HepG2 (cell line): ENCODE measurements at regions not wholly inside any gene's neighbourhood (a gene's known extent, or its start where the extent isn't known, plus 50 kb on each side); places are given as distances from the start of the nearest gene placed in this dataset.

ENCODE experiments used
- ATAC-seq: fragments of 200-7000 bp; cut with Tn5 transposase; 3 replicates; pipeline ENCODE4 v1.9.1; 2020; ENCODE audit warnings: mild to moderate bottlenecking, moderate library complexity
- BruUV-seq: library from RNA; stranded (reverse); fragments of 400-500 nt; replicated peaks from 2 replicates; lab custom pipeline; 2021; lab: Mats Ljungman, UMichigan
- CTCF ChIA-PET: fragments of 300-600 bp; formaldehyde crosslinking; extraction: SDS; loops from one replicate; lab custom pipeline; 2021; ENCODE audit warnings: low total read pairs, inconsistent platforms, low intra/inter-chr PET ratio; lab: Yijun Ruan, JAX
- POLR2A ChIA-PET: fragments of 350-600 bp; sonication (Branson Sonifier 250); formaldehyde crosslinking; loops from one replicate; lab custom pipeline; 2020; ENCODE audit warnings: antibody characterized with exemption, inconsistent platforms; lab: Yijun Ruan, JAX
- DNase-seq: peaks from one replicate; pipeline ENCODE4 v3.0.0-alpha.2; 2015; ENCODE audit warnings: low spot score
- FAIRE-seq: peaks from 3 replicates; lab custom pipeline; 2011; peaks lifted over from hg19 to GRCh38; lab: Jason Lieb, UNC
- H2AFZ ChIP-seq: one replicate; pipeline ENCODE4 v1.6.1; 2011; ENCODE audit warnings: low read length, inconsistent platforms
- H3K27ac ChIP-seq: fragments of 300-600 bp; 3 replicates; pipeline ENCODE4 v1.8.0; 2011; ENCODE audit warnings: mixed run types, mild to moderate bottlenecking, mixed read lengths, low read length, inconsistent platforms; ENCODE audit not compliant: insufficient read depth; ENCODE audit errors: extremely low read length
- H3K27me3 ChIP-seq, 2 experiments: fragments of 200-600 bp in 1 of 2; 2 replicates in 1 of 2; 3 replicates in 1 of 2; pipeline versions ENCODE4 v1.6.0 to v1.8.0; 2011; ENCODE audit warnings: low read length in 2 of 2, mild to moderate bottlenecking in 2 of 2, moderate library complexity in 2 of 2, inconsistent platforms in 1 of 2; ENCODE audit not compliant: insufficient read depth in 2 of 2, control insufficient read depth in 1 of 2
- H3K36me3 ChIP-seq, 2 experiments: fragments of 200-600 bp in 1 of 2; replicated peaks in 1 of 2; 2 replicates in 1 of 2; 3 replicates in 1 of 2; pipeline versions ENCODE4 v1.5.1 to v1.8.0; 2011; ENCODE audit warnings: low read length in 2 of 2, inconsistent platforms in 1 of 2; ENCODE audit not compliant: insufficient read depth in 2 of 2, control insufficient read depth in 1 of 2
- H3K4me1 ChIP-seq: 2 replicates; pipeline ENCODE4 v1.5.1; 2012; ENCODE audit warnings: low read length, inconsistent platforms; ENCODE audit not compliant: insufficient read depth
- H3K4me2 ChIP-seq: 2 replicates; pipeline ENCODE4 v1.6.0; 2011; ENCODE audit warnings: low read depth, low read length, inconsistent platforms
- H3K4me3 ChIP-seq, 3 experiments: fragments of 200-600 bp in 1 of 3; sonication (generic), shearing (Covaris generic) in 1 of 3; replicated peaks in 1 of 3; 2 replicates each; pipeline ENCODE4 v1.5.1; 2011 to 2016; ENCODE audit warnings: low read length in 3 of 3, inconsistent platforms in 2 of 3, low read depth in 2 of 3, mild to moderate bottlenecking in 2 of 3, control low read depth in 1 of 3, mixed read lengths in 1 of 3; ENCODE audit not compliant: insufficient read depth in 1 of 3
- H3K79me2 ChIP-seq: one replicate; pipeline ENCODE4 v1.6.1; 2011; ENCODE audit warnings: low read length, inconsistent platforms; ENCODE audit not compliant: insufficient read depth
- H3K9ac ChIP-seq: 2 replicates; pipeline ENCODE4 v1.6.0; 2011; ENCODE audit warnings: mild to moderate bottlenecking, low read depth, low read length, inconsistent platforms; ENCODE audit not compliant: insufficient read depth
- H3K9me3 ChIP-seq: 2 replicates; pipeline ENCODE4 v1.5.1; 2012; ENCODE audit warnings: mild to moderate bottlenecking, low read length
- H4K20me1 ChIP-seq: 2 replicates; pipeline ENCODE4 v1.6.0; 2011; ENCODE audit warnings: inconsistent platforms, mild to moderate bottlenecking, low read length, moderate library complexity; ENCODE audit not compliant: insufficient read depth
- GTF3A ChIP-seq: sonication (generic); formaldehyde crosslinking; conservative IDR thresholded peaks from 2 replicates; pipeline ENCODE4 v1.4.0; 2020; ENCODE audit warnings: mild to moderate bottlenecking, missing genetic modification reagents
- JUNB ChIP-seq: sonication (generic); formaldehyde crosslinking; IDR thresholded peaks from 2 replicates; pipeline ENCODE4 v1.8.0; 2022; ENCODE audit warnings: missing genetic modification reagents, mild to moderate bottlenecking, borderline replicate concordance
- RELA ChIP-seq: sonication (generic); formaldehyde crosslinking; IDR thresholded peaks from 2 replicates; pipeline ENCODE4 v1.4.0; 2020; ENCODE audit warnings: missing genetic modification reagents
- RNF219 ChIP-seq: sonication (generic); formaldehyde crosslinking; IDR thresholded peaks from 2 replicates; pipeline ENCODE4 v1.5.0; 2020; ENCODE audit warnings: mild to moderate bottlenecking, missing genetic modification reagents
- TCF7L2 ChIP-seq: IDR thresholded peaks from 2 replicates; pipeline ENCODE4 v1.6.1; 2011; ENCODE audit warnings: mild to moderate bottlenecking, low read depth, low read length, moderate library complexity
- TEAD2 ChIP-seq: sonication (generic); formaldehyde crosslinking; IDR thresholded peaks from 2 replicates; pipeline ENCODE4 v1.9.0; 2021; ENCODE audit warnings: missing genetic modification reagents
- ZNF142 ChIP-seq: sonication (generic); formaldehyde crosslinking; IDR thresholded peaks from 2 replicates; pipeline ENCODE4 v1.4.0; 2020; ENCODE audit warnings: missing genetic modification reagents
- ZNF180 ChIP-seq: sonication (generic); formaldehyde crosslinking; IDR thresholded peaks from 2 replicates; pipeline ENCODE4 v1.4.0; 2020; ENCODE audit warnings: low read depth, missing genetic modification reagents, borderline replicate concordance
- ZNF329 ChIP-seq: sonication (generic); formaldehyde crosslinking; IDR thresholded peaks from 2 replicates; pipeline ENCODE4 v1.9.0; 2021; ENCODE audit warnings: low read depth, mild to moderate bottlenecking, missing genetic modification reagents
- ZNF337 ChIP-seq: sonication (generic); formaldehyde crosslinking; IDR thresholded peaks from 2 replicates; pipeline ENCODE4 v1.5.1; 2020; ENCODE audit warnings: missing genetic modification reagents, low read depth, mild to moderate bottlenecking, borderline replicate concordance
- ZNF839 ChIP-seq: sonication (generic); formaldehyde crosslinking; IDR thresholded peaks from 2 replicates; pipeline ENCODE4 v1.4.0; 2020; ENCODE audit warnings: missing genetic modification reagents, mild to moderate bottlenecking, borderline replicate concordance
- ZNF891 ChIP-seq: sonication (generic); formaldehyde crosslinking; IDR thresholded peaks from 2 replicates; pipeline ENCODE4 v1.5.0; 2020; ENCODE audit warnings: mild to moderate bottlenecking, missing genetic modification reagents
- WGBS: methylation state at CpG from one replicate; pipeline ENCODE4 v1.1.6; 2017; ENCODE audit warnings: low lambda C conversion rate; 5-methylcytosine and 5-hydroxymethylcytosine counted together
- in situ Hi-C: cut with HindIII; loops from 2 replicates; pipeline ENCODE4 v1.10.0; 2017; ENCODE audit warnings: low pct_unique_long_range_greater_than_20kb; ENCODE audit not compliant: extremely low pct_ligation_motif_present
- intact Hi-C: fragments of 100-400 bp; cut with micrococcal nuclease; formaldehyde crosslinking; loops from one replicate; pipeline ENCODE4 v1.10.0; 2022; ENCODE audit not compliant: unreplicated experiment
- TF ChIP-seq, protein P1 (sequence below): sonication (generic); formaldehyde crosslinking; IDR thresholded peaks from 2 replicates; pipeline ENCODE4 v1.9.0; 2021; ENCODE audit warnings: missing genetic modification reagents, borderline replicate concordance

DNA sequence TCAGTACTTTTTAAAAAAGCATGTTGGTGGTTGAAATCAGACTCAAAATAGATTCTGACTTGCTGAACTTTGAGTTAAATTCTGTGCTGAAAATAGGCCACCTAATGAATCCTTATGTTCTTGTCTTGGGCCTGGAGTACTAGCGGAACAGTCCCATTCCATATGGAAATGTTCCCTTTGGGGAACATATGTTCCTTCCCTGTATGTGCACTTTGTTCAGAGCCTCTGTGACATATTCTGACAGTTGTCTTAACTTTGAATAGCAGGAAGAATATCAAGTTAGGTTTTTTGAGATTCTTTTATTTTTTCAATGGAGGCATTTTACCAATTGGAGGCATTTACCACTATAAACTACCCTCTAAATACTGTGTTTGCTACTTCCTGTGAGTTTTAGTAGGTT is 1667.8 kb downstream of the PLA2G4A start (continued):
- no peak for TF ChIP-seq RELA (CRISPR knock-in tag)
- TF ChIP-seq ZNF142 (CRISPR knock-in tag): no peak
- TF ChIP-seq, protein P1, sequence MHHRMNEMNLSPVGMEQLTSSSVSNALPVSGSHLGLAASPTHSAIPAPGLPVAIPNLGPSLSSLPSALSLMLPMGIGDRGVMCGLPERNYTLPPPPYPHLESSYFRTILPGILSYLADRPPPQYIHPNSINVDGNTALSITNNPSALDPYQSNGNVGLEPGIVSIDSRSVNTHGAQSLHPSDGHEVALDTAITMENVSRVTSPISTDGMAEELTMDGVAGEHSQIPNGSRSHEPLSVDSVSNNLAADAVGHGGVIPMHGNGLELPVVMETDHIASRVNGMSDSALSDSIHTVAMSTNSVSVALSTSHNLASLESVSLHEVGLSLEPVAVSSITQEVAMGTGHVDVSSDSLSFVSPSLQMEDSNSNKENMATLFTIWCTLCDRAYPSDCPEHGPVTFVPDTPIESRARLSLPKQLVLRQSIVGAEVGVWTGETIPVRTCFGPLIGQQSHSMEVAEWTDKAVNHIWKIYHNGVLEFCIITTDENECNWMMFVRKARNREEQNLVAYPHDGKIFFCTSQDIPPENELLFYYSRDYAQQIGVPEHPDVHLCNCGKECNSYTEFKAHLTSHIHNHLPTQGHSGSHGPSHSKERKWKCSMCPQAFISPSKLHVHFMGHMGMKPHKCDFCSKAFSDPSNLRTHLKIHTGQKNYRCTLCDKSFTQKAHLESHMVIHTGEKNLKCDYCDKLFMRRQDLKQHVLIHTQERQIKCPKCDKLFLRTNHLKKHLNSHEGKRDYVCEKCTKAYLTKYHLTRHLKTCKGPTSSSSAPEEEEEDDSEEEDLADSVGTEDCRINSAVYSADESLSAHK: no peak
- no peak for TF ChIP-seq ZNF180
- no peak for TF ChIP-seq ZNF891 (CRISPR knock-in tag)

DNA sequence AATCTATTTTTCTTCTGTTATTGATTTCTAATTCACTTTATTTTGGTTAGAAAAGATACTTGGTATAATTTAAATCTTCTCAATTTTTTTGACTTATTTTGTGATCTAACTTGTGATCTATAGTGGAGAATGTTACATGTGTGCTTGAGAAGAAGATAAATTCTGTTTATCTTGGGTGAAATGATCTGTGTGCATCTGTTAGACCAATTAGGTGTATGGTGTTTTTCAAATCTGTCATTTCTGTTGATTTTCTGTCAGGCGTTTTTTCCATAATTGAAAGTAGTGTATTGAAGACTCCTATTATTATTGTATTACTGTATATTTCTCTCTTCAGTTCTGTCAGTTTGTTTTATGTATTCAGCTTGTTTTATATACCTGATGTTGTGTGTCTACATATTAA is 1668.3 kb downstream of the PLA2G4A start:
- Histone ChIP-seq H4K20me1 (no peaks in the 10 kb centered on the region), H3K4me3 (no peak overlapping the region), H2AFZ (no peak overlapping the region), H3K9me3 (peaks cover 15% of the 10 kb centered on the region), H3K36me3 (no peaks in the 10 kb centered on the region), H3K27ac (no peak overlapping the region), H3K79me2 (no peaks in the 10 kb centered on the region), H3K4me1 (no peaks in the 10 kb centered on the region), H3K9ac (no peak overlapping the region), H3K4me2 (no peak overlapping the region), H3K27me3 (no peaks in the 10 kb centered on the region)
- no peak for ATAC-seq
- no peak for DNase-seq
- no TSS peak for BruUV-seq
- ChIA-PET CTCF (no interaction called here), POLR2A (no interaction called here)
- WGBS: 0% methylated on average over 1 of the region's 1 CpG
- intact Hi-C loops: no loop called here
- in situ Hi-C loops: no loop called here
- FAIRE-seq: no peak
- TF ChIP-seq ZNF839 (CRISPR knock-in tag) (no peak), TEAD2 (CRISPR knock-in tag) (no peak), ZNF337 (CRISPR knock-in tag) (no peak), RNF219 (no peak), GTF3A (CRISPR knock-in tag) (no peak), JUNB (CRISPR knock-in tag) (no peak), TCF7L2 (no peak), ZNF329 (CRISPR knock-in tag) (no peak)
